ENCODE measurements at regions not wholly inside any gene's neighbourhood (a gene's known extent, or its start where the extent isn't known, plus 50 kb on each side); places are given as distances from the start of the nearest gene placed in this dataset.
A peak's percentile ranks its signal among the peaks of the same experiment; 100 is the strongest.

- no peak for DNase-seq
Observed at GRCh38 chr16:86042996-86043725, 144.2 kb downstream of the IRF8 start.

GRCh38 chr16:86044241-86044671 is 145.3 kb downstream of the IRF8 start:
- peak; percentile 74 for DNase-seq

- peak; percentile 52 for DNase-seq
Observed at GRCh38 chr16:86044881-86045590, 146.1 kb downstream of the IRF8 start.

GRCh38 chr16:86045591-86045971 is 146.6 kb downstream of the IRF8 start:
- DNase-seq: no peak

- no peak for DNase-seq
Observed at GRCh38 chr16:86046026-86046425, 147.1 kb downstream of the IRF8 start.

GRCh38 chr16:86046667-86047270 is 147.8 kb downstream of the IRF8 start:
- no peak for DNase-seq

- no peak for DNase-seq
Observed at GRCh38 chr16:86048221-86048620, 149.3 kb downstream of the IRF8 start.

- DNase-seq: no peak
Observed at GRCh38 chr16:86048882-86049585, 150.1 kb downstream of the IRF8 start.

GRCh38 chr16:86049641-86050040 is 150.7 kb downstream of the IRF8 start:
- DNase-seq: no peak

GRCh38 chr16:86050111-86050510 is 151.1 kb downstream of the IRF8 start:
- no peak for DNase-seq

GRCh38 chr16:86050591-86051367 is 151.8 kb downstream of the IRF8 start:
- DNase-seq: no peak

GRCh38 chr16:86051368-86052114 is 152.6 kb downstream of the IRF8 start:
- DNase-seq: no peak

GRCh38 chr16:86052115-86052670 is 153.2 kb downstream of the IRF8 start:
- no peak for DNase-seq

- no peak for DNase-seq
Observed at GRCh38 chr16:86052926-86053325, 154.0 kb downstream of the IRF8 start.

GRCh38 chr16:86059253-86060171 is 160.6 kb downstream of the IRF8 start:
- DNase-seq: no peak

GRCh38 chr16:86060381-86061317 is 161.7 kb downstream of the IRF8 start:
- DNase-seq: no peak

GRCh38 chr16:86061318-86061695 is 162.3 kb downstream of the IRF8 start:
- no peak for DNase-seq

- DNase-seq: no peak
Observed at GRCh38 chr16:86061721-86062120, 162.8 kb downstream of the IRF8 start.

- DNase-seq: no peak
Observed at GRCh38 chr16:86062271-86062965, 163.5 kb downstream of the IRF8 start.
